Panc1 (cell line): ENCODE measurements at regions not wholly inside any gene's neighbourhood (a gene's known extent, or its start where the extent isn't known, plus 50 kb on each side); places are given as distances from the start of the nearest gene placed in this dataset.

Source experiments
- POLR2AphosphoS5 ChIP-seq: IDR thresholded peaks from 2 replicates; pipeline ENCODE4 v1.6.1; 2012; ENCODE audit warnings: mild to moderate bottlenecking, low read depth, low read length, moderate library complexity
- TCF7L2 ChIP-seq: IDR thresholded peaks from 2 replicates; pipeline ENCODE4 v1.6.1; 2011; ENCODE audit warnings: mild to moderate bottlenecking, low read depth, low read length, inconsistent platforms
- TF ChIP-seq, protein P1 (sequence below): fragments of 450-650 bp; IDR thresholded peaks from 2 replicates; pipeline ENCODE4 v1.5.1; 2017; ENCODE audit warnings: mild to moderate bottlenecking
- TF ChIP-seq, protein P2 (sequence below), 2 experiments: IDR thresholded peaks; 2 replicates each; pipeline ENCODE4 v1.6.1; 2011 to 2012; ENCODE audit warnings: low read depth in 2 of 2, control low read depth in 1 of 2, low read length in 1 of 2, mild to moderate bottlenecking in 1 of 2, moderate library complexity in 1 of 2; ENCODE audit not compliant: insufficient read depth in 1 of 2

DNA sequence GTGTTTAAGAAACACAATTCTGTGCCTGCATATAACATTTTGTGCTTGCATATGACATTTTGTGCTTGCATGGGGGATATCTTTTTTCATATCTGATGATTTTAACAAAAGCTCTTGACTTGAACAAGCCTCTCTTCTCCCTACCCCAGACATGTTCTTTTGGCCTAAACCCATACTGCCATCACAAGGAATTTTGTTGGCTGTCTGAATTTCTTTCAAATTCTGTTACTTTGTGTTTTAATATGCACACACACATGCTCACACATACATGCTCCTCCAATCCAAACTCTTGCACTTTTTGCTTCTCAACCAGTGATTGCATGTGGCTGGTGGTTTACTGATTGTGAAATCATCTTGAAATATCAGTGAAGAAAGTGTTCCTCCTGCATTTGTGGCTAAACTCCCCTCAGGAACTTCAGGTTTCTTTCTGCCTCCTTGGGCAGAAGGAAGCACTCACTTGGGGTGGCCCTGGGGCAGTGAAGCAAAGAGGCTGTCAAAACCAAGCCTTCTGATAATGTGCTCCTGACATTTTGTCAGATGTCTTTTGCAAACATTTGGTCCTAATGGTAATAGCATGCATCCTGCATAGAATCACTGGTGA lies 377.2 kb upstream of the KLF4 start:
- TF ChIP-seq, protein P1, sequence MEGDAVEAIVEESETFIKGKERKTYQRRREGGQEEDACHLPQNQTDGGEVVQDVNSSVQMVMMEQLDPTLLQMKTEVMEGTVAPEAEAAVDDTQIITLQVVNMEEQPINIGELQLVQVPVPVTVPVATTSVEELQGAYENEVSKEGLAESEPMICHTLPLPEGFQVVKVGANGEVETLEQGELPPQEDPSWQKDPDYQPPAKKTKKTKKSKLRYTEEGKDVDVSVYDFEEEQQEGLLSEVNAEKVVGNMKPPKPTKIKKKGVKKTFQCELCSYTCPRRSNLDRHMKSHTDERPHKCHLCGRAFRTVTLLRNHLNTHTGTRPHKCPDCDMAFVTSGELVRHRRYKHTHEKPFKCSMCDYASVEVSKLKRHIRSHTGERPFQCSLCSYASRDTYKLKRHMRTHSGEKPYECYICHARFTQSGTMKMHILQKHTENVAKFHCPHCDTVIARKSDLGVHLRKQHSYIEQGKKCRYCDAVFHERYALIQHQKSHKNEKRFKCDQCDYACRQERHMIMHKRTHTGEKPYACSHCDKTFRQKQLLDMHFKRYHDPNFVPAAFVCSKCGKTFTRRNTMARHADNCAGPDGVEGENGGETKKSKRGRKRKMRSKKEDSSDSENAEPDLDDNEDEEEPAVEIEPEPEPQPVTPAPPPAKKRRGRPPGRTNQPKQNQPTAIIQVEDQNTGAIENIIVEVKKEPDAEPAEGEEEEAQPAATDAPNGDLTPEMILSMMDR = no peak
- TF ChIP-seq POLR2AphosphoS5 (no peak), TCF7L2 (no peak)
- TF ChIP-seq, protein P2, sequence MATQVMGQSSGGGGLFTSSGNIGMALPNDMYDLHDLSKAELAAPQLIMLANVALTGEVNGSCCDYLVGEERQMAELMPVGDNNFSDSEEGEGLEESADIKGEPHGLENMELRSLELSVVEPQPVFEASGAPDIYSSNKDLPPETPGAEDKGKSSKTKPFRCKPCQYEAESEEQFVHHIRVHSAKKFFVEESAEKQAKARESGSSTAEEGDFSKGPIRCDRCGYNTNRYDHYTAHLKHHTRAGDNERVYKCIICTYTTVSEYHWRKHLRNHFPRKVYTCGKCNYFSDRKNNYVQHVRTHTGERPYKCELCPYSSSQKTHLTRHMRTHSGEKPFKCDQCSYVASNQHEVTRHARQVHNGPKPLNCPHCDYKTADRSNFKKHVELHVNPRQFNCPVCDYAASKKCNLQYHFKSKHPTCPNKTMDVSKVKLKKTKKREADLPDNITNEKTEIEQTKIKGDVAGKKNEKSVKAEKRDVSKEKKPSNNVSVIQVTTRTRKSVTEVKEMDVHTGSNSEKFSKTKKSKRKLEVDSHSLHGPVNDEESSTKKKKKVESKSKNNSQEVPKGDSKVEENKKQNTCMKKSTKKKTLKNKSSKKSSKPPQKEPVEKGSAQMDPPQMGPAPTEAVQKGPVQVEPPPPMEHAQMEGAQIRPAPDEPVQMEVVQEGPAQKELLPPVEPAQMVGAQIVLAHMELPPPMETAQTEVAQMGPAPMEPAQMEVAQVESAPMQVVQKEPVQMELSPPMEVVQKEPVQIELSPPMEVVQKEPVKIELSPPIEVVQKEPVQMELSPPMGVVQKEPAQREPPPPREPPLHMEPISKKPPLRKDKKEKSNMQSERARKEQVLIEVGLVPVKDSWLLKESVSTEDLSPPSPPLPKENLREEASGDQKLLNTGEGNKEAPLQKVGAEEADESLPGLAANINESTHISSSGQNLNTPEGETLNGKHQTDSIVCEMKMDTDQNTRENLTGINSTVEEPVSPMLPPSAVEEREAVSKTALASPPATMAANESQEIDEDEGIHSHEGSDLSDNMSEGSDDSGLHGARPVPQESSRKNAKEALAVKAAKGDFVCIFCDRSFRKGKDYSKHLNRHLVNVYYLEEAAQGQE (IDR thresholded peaks at IDR 0.05; ENCODE audit: insufficient read depth in 1 of 2, low read depth in 2 of 2, low read length in 1 of 2) = no peak
